ENCODE measurements at regions not wholly inside any gene's neighbourhood (a gene's known extent, or its start where the extent isn't known, plus 50 kb on each side); places are given as distances from the start of the nearest gene placed in this dataset.

DNA sequence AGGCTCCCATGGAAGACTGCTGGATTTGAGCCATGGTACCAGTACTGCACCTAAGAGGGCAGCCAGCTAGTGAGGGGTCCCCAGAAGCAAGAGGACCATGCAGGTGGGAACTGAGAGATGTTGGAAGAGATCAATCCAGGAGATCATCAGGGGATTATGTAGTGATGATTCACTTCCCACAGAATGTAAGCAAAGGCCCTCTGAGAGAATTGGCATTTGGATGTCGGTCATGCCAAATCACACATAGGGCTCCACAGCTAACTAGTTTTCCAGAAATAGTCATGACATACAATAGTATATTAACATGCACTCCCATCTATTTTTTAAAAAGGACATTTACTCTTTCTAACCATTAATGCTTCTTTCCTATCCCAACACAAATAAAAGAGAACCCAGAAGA is 112.5 kb downstream of the RASGEF1B start:
- TF ChIP-seq, protein P1, sequence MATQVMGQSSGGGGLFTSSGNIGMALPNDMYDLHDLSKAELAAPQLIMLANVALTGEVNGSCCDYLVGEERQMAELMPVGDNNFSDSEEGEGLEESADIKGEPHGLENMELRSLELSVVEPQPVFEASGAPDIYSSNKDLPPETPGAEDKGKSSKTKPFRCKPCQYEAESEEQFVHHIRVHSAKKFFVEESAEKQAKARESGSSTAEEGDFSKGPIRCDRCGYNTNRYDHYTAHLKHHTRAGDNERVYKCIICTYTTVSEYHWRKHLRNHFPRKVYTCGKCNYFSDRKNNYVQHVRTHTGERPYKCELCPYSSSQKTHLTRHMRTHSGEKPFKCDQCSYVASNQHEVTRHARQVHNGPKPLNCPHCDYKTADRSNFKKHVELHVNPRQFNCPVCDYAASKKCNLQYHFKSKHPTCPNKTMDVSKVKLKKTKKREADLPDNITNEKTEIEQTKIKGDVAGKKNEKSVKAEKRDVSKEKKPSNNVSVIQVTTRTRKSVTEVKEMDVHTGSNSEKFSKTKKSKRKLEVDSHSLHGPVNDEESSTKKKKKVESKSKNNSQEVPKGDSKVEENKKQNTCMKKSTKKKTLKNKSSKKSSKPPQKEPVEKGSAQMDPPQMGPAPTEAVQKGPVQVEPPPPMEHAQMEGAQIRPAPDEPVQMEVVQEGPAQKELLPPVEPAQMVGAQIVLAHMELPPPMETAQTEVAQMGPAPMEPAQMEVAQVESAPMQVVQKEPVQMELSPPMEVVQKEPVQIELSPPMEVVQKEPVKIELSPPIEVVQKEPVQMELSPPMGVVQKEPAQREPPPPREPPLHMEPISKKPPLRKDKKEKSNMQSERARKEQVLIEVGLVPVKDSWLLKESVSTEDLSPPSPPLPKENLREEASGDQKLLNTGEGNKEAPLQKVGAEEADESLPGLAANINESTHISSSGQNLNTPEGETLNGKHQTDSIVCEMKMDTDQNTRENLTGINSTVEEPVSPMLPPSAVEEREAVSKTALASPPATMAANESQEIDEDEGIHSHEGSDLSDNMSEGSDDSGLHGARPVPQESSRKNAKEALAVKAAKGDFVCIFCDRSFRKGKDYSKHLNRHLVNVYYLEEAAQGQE (IDR thresholded peaks at IDR 0.05; ENCODE audit: borderline replicate concordance), result no peak
- TF ChIP-seq RAD21 (conservative IDR thresholded peaks at IDR 0.05) (no peak), MXI1 (conservative IDR thresholded peaks at IDR 0.05; ENCODE audit: poor library complexity, severe bottlenecking) (no peak), TAF1 (IDR thresholded peaks at IDR 0.05; ENCODE audit: low read depth) (no peak), EP300 (conservative IDR thresholded peaks at IDR 0.05; ENCODE audit: poor library complexity, severe bottlenecking) (no peak), SMC3 (conservative IDR thresholded peaks at IDR 0.05; ENCODE audit: poor library complexity) (no peak), POLR2AphosphoS5 (IDR thresholded peaks at IDR 0.05) (no peak), EZH2 (IDR thresholded peaks at IDR 0.05; ENCODE audit: borderline replicate concordance, insufficient read depth, low read length, poor library complexity, severe bottlenecking) (no peak)
- TF ChIP-seq, protein P2, sequence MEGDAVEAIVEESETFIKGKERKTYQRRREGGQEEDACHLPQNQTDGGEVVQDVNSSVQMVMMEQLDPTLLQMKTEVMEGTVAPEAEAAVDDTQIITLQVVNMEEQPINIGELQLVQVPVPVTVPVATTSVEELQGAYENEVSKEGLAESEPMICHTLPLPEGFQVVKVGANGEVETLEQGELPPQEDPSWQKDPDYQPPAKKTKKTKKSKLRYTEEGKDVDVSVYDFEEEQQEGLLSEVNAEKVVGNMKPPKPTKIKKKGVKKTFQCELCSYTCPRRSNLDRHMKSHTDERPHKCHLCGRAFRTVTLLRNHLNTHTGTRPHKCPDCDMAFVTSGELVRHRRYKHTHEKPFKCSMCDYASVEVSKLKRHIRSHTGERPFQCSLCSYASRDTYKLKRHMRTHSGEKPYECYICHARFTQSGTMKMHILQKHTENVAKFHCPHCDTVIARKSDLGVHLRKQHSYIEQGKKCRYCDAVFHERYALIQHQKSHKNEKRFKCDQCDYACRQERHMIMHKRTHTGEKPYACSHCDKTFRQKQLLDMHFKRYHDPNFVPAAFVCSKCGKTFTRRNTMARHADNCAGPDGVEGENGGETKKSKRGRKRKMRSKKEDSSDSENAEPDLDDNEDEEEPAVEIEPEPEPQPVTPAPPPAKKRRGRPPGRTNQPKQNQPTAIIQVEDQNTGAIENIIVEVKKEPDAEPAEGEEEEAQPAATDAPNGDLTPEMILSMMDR (IDR thresholded peaks at IDR 0.05; ENCODE audit: poor library complexity, severe bottlenecking), result no peak
- Histone ChIP-seq H3K4me3 (ENCODE audit: low read length) (no peak overlapping the region), H3K27me3 (ENCODE audit: insufficient read depth, low read depth, low read length) (no peaks in the 10 kb centered on the region), H3K79me2 (replicated peaks; ENCODE audit: insufficient read depth, low read length) (no peaks in the 10 kb centered on the region), H3K4me2 (ENCODE audit: low read length) (no peak overlapping the region), H3K9me2 (ENCODE audit: insufficient read depth, low read length) (no peaks in the 10 kb centered on the region), H3K36me3 (ENCODE audit: insufficient read depth, low read length) (no peaks in the 10 kb centered on the region), H3K27ac (ENCODE audit: low read length) (no peak overlapping the region), H3F3A (ENCODE audit: insufficient read depth, low read length, poor library complexity, severe bottlenecking) (no peaks in the 10 kb centered on the region), H2AFZ (ENCODE audit: low read depth, low read length) (no peak overlapping the region), H4K20me1 (ENCODE audit: insufficient read depth) (no peaks in the 10 kb centered on the region), H3K9me3 (ENCODE audit: low read length) (no peaks in the 10 kb centered on the region), H3K9ac (ENCODE audit: low read length) (no peak overlapping the region)

DNA sequence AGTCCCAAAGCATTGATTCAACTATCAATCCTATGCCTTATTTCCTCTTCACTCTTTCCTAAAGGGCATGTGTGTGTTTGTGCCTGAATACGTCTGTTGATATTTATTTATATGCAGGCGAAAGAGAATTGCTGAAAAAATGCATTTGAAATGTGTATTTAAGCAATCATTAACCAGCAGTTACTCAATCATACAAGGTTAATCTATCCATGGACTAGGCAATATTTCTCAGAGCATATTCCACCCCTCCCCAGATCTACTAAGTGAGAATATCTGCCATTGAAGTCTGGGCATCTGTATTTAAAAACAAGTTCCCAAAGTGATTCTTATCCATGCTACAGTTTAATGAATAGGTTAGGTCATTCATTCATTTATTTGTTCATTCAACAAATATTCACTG is 113.6 kb downstream of the RASGEF1B start:
- no peak overlapping the region for H2AFZ ChIP-seq (ENCODE audit: low read depth, low read length)
- no peaks in the 10 kb centered on the region for H3K36me3 ChIP-seq (ENCODE audit: insufficient read depth, low read length)
- no peaks in the 10 kb centered on the region for H3K9me3 ChIP-seq (ENCODE audit: low read length)
- no peak overlapping the region for H3K4me3 ChIP-seq (ENCODE audit: low read length)
- H4K20me1 ChIP-seq (ENCODE audit: insufficient read depth), result no peaks in the 10 kb centered on the region
- no peaks in the 10 kb centered on the region for H3K27me3 ChIP-seq (ENCODE audit: insufficient read depth, low read depth, low read length)
- no peaks in the 10 kb centered on the region for H3F3A ChIP-seq (ENCODE audit: insufficient read depth, low read length, poor library complexity, severe bottlenecking)
- TF ChIP-seq RAD21 (conservative IDR thresholded peaks at IDR 0.05), result no peak
- TF ChIP-seq POLR2AphosphoS5 (IDR thresholded peaks at IDR 0.05), result no peak
- no peak for TF ChIP-seq EZH2 (IDR thresholded peaks at IDR 0.05; ENCODE audit: borderline replicate concordance, insufficient read depth, low read length, poor library complexity, severe bottlenecking)
- no peak for TF ChIP-seq SMC3 (conservative IDR thresholded peaks at IDR 0.05; ENCODE audit: poor library complexity)
- TF ChIP-seq, protein P1 (IDR thresholded peaks at IDR 0.05; ENCODE audit: borderline replicate concordance), result no peak
- TF ChIP-seq TAF1 (IDR thresholded peaks at IDR 0.05; ENCODE audit: low read depth), result no peak
- no peak for TF ChIP-seq EP300 (conservative IDR thresholded peaks at IDR 0.05; ENCODE audit: poor library complexity, severe bottlenecking)
- TF ChIP-seq MXI1 (conservative IDR thresholded peaks at IDR 0.05; ENCODE audit: poor library complexity, severe bottlenecking), result no peak
- TF ChIP-seq, protein P2 (IDR thresholded peaks at IDR 0.05; ENCODE audit: poor library complexity, severe bottlenecking), result no peak
- H3K4me2 ChIP-seq (ENCODE audit: low read length), result no peak overlapping the region
- H3K27ac ChIP-seq (ENCODE audit: low read length), result no peak overlapping the region
- H3K79me2 ChIP-seq (replicated peaks; ENCODE audit: insufficient read depth, low read length), result no peaks in the 10 kb centered on the region
- no peaks in the 10 kb centered on the region for H3K9me2 ChIP-seq (ENCODE audit: insufficient read depth, low read length)
- H3K9ac ChIP-seq (ENCODE audit: low read length), result no peak overlapping the region

All from neural cell (in vitro differentiated cells).